IPS DF 4.7 (cell line): ENCODE measurements at regions not wholly inside any gene's neighbourhood (a gene's known extent, or its start where the extent isn't known, plus 50 kb on each side); places are given as distances from the start of the nearest gene placed in this dataset.

ENCODE experiments used
- DNase-seq: peaks from one replicate; pipeline ENCODE4 v3.0.0-alpha.2; 2013; ENCODE audit warnings: low spot score; ENCODE audit errors: extremely low read depth

DNA sequence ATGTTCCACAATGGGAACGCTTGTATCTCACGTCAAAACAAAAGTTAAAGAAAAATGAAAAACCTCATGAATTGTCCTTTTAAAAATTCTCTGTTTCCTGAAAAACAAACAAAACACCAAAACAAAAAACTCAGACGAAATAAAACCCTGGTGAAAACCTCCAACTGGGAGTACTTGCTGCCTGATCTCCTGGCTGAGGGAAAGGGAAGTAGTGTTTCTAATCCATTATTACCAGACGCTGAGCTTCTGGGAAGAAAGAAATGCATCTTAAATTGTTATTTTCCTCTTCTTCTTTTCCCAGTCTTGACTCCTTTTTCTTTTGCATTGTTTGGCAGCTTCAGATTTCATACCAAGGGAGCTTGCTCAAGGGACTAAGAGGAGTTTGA, 243.2 kb upstream of the RGMA start:
- DNase-seq, result no peak

DNA sequence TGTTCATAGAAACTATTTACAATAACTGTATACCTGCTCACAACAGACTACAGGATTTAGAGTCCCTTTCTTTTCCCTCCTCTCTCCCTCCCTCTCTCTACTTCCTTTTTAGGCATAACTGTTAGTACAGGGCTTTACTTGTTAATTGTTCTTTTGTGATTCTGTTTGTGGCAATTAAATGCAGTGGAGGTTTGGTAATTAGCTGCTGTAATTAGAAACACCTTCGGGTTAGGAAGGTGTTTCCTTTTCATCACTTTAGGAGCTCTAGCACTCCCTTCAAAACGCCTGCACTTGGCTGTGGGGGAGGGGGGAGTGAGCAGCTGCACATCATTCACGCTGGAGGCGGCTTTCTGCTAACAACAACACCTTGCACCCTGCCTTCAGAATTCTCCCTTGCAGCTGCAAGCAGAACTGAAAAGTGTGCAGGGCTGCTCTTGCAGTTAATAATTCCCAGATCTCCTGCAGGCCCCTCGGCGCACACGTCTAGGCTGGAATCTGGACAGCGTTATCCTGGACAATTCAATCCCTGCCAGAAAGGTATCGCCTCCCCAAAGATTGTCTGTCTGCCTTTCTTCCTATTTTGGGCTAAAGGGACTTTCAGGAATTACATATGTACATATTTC, 242.6 kb upstream of the RGMA start:
- DNase-seq, result no peak

DNA sequence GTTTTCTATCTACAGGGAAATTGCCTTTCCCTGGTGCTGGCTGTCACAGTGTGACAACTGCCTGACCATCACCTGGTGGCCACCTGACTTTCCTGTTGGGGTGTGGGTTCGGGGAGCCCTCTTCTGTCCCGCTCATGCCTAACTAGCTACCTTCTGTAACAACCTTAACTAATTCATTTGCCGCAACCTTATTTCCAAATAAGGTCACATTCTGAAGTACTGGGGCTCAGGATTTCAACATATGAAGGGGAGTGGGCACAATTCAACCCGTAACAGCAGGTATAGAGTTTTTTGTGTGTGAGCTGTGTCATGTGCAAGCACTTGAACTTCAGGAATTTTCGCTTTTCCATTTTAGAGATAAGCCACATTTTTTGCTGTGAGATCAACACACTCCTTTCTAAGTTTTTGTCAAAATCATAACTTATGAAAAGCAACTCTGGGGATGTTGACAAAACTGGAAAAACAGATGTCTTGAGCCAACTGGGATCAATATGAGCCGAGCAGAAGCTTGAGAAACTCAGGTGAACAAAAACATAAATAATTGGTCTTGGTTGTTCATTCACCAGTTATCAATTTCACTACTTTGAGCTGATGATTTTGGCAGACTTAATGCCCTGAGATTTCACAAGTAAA, 242.0 kb upstream of the RGMA start:
- no peak for DNase-seq

DNA sequence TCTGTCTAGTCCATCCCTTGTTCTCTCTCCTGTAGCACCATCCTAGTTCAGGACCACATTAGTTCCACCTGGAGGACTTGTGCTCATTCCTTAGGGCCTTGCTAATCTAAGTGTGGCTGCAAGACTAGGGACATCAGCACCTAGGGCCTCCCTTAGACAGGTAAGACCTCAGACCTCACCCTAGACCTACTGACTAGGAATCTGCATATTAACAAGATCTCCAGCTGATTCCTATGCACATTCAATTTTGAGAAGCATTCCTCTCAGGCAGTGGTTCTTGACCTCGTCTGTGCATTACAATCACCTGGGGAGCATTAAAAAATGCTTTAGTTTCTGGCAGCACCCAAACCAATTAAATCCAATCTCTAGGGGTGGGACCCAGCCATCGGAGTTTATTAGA, 238.4 kb upstream of the RGMA start:
- DNase-seq, result no peak

DNA sequence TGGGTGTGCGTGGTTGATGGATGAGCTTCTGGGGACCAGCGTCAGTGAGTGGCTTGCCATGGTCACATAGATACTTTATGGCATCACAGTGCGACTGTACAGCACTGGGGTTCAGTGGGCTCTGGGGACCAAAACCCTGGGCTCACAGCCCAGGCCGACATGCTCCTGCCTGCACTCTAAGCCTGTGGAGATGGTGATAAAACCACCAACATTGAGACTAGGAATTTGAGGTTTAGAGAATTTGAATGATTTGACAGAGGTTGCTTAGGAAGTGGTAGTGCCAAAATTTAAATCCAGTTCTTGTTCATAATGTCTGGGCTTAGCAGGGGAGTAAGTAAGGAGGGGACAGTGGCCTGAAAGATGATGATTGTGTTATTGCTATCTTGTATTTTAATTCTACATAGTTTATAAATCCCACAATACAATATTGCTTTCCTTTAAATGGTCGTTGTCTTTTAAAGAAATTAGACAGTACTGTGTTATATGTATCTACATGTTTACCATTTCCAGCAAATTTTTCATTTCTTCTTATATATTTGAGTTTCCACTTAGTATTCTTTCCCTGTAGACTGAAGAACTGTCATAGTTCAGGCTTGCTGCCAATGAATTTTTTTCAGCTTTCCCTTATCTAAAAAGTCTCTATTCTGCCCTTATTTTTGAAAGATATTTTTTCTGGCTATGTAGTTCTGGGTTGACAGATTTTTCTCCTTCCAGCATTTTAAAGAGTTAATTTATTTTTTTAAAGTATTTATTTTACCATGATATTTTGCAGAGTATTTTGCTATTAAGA, 235.4 kb upstream of the RGMA start:
- no peak for DNase-seq

DNA sequence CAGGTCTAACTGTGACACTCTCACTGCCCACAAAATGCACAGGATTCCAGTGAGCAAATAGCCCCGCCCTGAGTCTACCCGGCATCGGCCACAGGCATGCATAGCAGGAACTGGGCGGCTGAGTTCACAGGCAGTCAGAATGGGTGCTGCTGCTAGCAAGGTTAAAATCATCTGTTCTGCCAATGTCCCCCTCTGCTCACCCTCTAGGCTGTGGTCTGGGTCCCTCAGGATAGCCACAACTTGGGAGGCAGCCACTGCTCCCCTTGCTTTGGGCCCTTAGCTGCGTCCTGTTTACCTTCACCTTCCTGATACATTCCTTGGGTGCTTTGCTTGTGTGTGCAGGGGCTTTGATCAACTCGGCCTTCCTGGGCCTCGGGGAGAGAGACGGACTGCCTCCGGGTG, 232.9 kb upstream of the RGMA start:
- DNase-seq, result no peak

DNA sequence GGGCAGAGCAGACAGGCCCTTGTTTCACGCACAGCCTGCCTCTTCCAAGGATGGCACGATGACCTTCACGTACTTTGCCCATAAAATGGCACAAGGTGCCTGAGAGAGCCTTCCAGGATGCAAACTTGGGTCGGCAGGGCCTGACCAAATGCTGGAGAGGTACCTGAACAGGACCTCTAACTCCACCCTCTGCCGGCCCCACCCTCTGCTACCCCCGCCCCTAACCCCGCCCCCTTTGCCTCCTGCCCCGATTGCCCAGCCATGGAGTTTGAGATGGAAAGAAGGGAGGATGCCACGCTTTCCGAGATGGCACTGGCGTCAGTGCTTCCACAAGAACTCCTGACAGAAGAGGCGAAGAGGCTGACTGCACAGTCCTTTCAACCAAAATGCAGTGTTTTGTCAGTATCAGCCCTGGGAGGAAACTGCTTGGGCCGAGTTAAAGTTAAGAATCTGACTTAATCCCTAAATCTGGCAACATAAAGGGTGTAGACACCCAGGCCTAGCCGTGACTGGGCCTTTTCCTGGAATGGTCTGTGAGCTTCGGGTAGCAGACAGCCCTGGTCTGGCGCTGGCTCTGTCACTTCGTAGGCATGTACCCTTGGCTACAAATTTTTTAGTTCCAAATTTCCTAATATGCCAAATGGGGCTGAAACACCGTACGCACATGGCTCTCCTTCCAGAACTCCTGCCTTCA, 230.3 kb upstream of the RGMA start:
- no peak for DNase-seq

DNA sequence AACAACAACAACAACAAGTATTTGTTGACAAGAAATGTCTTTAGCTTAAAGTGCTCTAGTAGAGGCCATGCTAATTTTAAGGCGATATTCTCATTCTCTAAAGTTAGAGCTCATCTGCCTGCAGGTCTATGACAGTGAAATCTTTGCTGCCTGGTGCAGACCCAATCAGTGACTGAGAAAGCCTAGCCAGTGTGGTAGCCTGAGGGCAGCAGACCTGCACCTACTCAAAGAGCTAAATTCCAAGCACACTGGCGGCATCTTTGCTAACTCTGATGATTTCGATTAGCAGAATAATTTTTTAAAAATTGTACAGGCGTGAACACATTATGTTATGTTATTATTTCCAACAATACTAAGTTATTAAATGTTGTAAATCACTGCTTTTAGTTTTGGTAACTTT, 228.8 kb upstream of the RGMA start:
- no peak for DNase-seq

GRCh38 chr15:93314245-93314644, 225.2 kb upstream of the RGMA start:
- DNase-seq, result no peak

- DNase-seq, result no peak
Observed at GRCh38 chr15:93312891-93313486, 224.0 kb upstream of the RGMA start.

DNA sequence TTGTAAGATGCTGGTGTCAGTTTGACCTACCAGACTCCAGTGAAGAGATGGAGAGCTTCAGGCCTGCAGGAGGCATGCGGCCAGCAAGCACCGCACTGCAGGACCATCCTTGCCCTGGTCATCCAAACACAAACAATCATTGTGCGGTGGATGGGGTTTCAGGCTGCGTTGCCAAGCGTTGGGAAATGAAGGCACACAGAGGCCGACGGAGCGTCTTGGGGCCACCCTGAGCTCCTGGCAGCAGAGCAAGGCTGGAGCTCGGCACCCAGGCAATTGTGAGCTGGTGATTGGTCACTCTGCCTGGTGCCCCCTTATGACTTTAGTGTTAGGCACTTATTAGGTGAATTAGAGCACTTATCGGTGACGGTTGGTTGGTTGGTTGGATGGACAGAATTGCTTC, 222.6 kb upstream of the RGMA start:
- DNase-seq, result no peak

DNA sequence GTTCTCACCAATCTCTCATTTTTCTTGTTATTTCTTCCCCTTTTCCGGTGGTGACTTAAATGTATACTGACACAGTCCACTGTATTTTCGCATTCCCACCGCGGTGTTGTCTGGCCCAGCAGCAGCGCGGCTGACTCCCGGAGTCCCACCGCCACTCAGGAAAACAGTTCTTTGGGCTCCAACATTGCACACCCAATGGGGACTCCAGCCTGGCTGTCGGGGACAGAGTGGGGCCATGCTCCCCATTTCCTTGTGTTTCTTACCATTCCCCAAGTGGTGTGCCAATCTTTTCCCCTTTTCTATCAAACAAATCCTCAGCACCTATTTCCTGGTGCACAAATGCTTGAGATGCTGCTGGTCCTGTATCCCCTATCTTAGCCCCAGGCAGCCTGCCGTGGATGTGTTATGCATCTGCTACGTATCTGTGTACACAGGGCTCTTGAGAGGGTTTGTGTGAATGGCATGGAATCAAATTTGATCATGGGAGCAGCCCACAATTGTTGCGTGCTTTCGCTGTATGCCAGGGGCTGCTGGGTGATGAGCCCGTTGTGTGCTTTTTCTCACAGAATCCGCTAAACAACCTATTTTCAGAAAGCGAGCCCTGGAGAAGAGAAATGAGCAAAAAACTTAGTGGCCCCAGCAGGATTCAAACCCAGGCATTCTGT, 219.1 kb upstream of the RGMA start:
- no peak for DNase-seq

DNA sequence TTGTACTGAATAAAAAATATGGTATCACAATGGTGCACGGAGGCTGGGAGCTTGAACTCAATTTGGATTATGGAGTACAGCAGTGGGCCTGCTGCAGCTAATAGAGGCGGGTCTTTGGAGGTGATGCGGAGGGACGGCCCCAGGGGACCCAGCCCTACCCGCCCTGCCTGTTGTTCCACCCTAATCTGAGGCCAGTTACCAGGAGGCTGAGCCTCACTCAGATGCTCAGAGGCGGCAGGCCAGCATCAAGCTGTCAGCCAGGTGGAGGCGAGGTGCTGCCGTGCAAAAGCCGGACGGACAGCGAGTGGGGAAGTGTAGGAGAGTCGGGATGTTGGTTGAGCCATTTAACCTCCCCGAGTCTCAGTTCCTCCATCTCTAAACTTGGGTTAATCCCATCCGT, 218.5 kb upstream of the RGMA start:
- DNase-seq, result no peak

GRCh38 chr15:93305306-93305705, 216.3 kb upstream of the RGMA start:
- DNase-seq, result no peak

DNA sequence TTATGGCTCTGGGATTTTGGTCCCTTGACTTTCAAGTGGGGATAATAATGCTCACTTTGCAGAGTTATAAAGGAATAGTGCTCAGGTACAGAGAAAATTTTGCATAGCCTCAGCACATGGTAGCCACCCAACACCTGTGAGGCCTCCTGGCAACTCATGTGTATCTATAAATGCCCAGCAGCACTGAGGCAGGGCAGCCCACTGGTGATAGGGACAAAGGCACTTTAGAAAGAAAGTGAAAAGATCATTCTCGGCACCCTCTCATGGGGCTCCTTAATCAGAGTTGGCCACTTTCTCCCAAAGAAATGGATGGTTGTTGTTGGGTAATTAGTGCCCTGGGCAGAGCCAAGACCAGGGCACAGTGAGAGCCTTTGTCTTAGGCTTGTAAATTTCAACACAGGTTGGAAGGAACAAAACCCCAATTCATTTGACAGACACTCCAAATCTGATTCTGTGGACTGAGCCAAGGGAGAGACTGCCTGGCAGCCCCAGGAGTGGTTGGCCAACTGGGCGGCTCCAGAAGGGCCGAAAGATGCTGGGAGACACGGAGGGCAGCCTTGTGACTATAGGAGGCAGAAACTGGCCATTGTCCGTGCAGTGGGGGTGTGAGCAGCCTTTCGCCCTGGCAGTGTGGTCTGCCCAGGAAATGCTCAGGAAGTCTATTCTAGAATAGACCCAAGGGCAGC, 213.2 kb upstream of the RGMA start:
- DNase-seq, result no peak

DNA sequence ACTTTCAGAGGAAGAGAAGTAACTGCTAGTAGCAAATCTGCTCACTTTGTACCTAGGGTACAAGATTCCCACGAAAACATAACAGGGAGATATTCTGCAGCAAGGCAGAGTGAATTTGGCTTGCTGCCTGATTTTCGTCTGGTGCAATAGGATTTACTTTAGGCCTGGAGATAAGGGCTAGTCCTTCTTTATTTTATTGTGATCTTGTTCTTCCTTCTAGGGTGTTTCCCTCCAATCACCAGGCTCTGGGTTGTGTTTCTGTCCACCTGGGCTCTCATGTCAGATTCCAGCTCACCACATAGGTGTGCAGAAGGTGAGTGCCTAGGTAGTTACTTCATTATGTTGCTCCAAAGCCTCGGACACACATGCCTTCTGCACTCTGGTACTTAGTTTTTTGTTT, 211.8 kb upstream of the RGMA start:
- no peak for DNase-seq

- no peak for DNase-seq
Observed at GRCh38 chr15:93299675-93300074, 210.7 kb upstream of the RGMA start.

DNA sequence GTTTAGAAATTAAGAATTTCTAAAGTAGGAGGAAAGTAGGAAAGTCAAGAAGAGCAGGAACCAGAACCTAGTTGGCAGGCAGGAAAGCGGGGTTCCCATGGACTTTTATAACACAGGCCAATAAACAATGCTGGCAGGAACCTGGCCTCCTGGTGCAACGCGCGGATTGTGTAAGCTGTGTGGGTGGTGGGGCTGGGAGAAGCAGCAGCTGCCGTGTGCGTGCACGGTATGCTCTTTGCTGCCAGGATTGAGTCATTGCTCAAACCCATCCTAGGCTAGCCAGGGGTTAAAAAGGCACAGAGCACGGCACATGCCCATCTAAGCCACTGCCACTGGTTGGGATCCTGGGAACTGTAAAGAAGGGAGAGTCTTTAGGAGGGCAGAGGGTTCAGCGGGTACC, 209.9 kb upstream of the RGMA start:
- no peak for DNase-seq

DNA sequence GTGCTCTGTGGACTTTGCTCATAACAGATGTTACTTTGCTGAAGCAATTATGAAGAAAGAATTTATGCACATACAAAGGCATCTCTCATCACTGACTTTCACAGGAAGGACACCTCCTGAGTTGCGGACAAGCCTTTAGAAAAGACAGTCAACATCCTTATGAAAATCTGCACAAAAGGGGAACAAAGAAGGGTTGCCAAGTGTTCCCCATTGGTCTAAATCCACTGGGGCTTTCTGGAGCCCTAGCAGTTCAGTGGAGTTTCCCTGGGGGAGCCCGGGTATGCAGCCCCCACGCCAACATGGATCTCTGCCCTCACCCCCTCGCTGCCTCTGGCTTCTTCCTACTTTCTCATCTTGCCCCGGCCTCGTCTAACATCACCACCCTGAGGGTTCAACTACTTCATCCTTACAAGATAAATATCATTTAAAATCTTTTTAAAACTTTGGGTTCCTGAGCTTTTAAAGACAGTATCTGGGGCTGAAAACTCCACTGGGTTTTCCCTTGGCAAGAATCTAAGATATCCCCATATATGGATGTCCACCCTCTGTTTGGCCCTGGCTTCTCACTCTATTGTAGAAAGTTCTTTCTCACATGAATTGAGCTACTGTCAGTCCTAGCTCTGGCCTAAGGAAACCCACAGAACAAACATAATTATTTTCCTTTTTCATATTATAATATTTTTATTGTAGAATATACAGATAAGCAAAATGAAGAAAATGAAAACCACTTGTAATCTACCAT, 207.9 kb upstream of the RGMA start:
- no peak for DNase-seq

DNA sequence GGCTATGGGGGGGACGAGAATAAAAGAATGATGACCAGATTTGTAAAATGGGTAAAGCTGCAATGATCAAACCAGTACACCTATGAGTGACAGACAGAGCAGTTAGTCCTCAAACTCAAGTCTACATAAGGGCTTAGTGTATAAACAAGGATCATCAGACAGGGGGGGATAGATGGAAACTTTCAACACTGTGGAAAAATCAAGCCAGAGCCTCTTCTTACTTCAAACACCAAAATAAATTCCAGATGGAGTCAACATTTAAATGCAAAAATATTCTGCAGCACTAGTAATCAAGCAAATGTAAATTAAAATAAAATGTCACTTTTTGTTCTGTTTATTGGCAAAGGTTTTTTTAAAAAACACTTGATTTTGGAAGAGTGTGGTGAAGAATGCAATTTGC, 205.9 kb upstream of the RGMA start:
- DNase-seq, result no peak
